Left ventricle myocardium inferior (tissue), 1 donor: ENCODE measurements at regions not wholly inside any gene's neighbourhood (a gene's known extent, or its start where the extent isn't known, plus 50 kb on each side); places are given as distances from the start of the nearest gene placed in this dataset.
"Not testable (repeated sequence)": the region's sequence is repeated elsewhere in the genome, so short reads cannot be mapped to it uniquely, and the experiment has no call there.

Source experiments
- DNase-seq: peaks from one replicate; pipeline ENCODE4 v3.0.0-alpha.2; 2020
- H3K27ac ChIP-seq: fragments of 200-600 bp; replicated peaks from 2 replicates; pipeline ENCODE4 v1.8.0; 2021
- H3K27me3 ChIP-seq: fragments of 200-600 bp; 2 replicates; pipeline ENCODE4 v1.8.0; 2021; ENCODE audit warnings: low read depth
- H3K36me3 ChIP-seq: fragments of 200-600 bp; 2 replicates; pipeline ENCODE4 v1.8.0; 2021
- H3K4me1 ChIP-seq: fragments of 200-600 bp; 2 replicates; pipeline ENCODE4 v1.8.0; 2021
- H3K4me3 ChIP-seq: fragments of 200-600 bp; 2 replicates; pipeline ENCODE4 v1.8.0; 2021; ENCODE audit warnings: mild to moderate bottlenecking, moderate library complexity
- H3K9me3 ChIP-seq: fragments of 200-600 bp; replicated peaks from 2 replicates; pipeline ENCODE4 v1.8.0; 2021
- CTCF ChIP-seq: fragments of 200-600 bp; IDR thresholded peaks from 2 replicates; pipeline ENCODE4 v1.8.0; 2021; ENCODE audit warnings: antibody characterized with exemption, mild to moderate bottlenecking, borderline replicate concordance
- intact Hi-C: fragments of 100-400 bp; cut with micrococcal nuclease; formaldehyde crosslinking; loops from one replicate; pipeline ENCODE4 v1.11.0; 2022
- donor health status: DM: no; HTN: yes; CAD: no; lungs with severe emphysema.

GRCh38 chr3:152149832-152150231 is 118.9 kb upstream of the MBNL1 start:
- Histone ChIP-seq H3K9me3 (no peaks in the 10 kb centered on the region), H3K4me3 (no peak overlapping the region), H3K36me3 (no peaks in the 10 kb centered on the region), H3K4me1 (no peaks in the 10 kb centered on the region), H3K27ac (no peak overlapping the region), H3K27me3 (no peaks in the 10 kb centered on the region)
- TF ChIP-seq CTCF = no peak
- intact Hi-C loops = no loop called here
- no peak for DNase-seq

GRCh38 chr3:152151216-152151876 is 117.4 kb upstream of the MBNL1 start:
- H3K27me3 ChIP-seq = no peaks in the 10 kb centered on the region
- H3K4me1 ChIP-seq = no peaks in the 10 kb centered on the region
- H3K4me3 ChIP-seq = no peak overlapping the region
- no peak for TF ChIP-seq CTCF
- intact Hi-C loops = no loop called here
- H3K9me3 ChIP-seq = no peaks in the 10 kb centered on the region
- no peak overlapping the region for H3K27ac ChIP-seq
- H3K36me3 ChIP-seq = no peaks in the 10 kb centered on the region
- no peak for DNase-seq

- H3K4me1 ChIP-seq, intact Hi-C loops, H3K36me3 ChIP-seq, DNase-seq, H3K27me3 ChIP-seq, H3K9me3 ChIP-seq, H3K27ac ChIP-seq, H3K4me3 ChIP-seq: not testable (repeated sequence)
Observed at GRCh38 chr3:152151877-152152765, 116.6 kb upstream of the MBNL1 start.

GRCh38 chr3:152153115-152153514 is 115.6 kb upstream of the MBNL1 start:
- H3K4me1 ChIP-seq, H3K27ac ChIP-seq, H3K36me3 ChIP-seq, DNase-seq, intact Hi-C loops, H3K4me3 ChIP-seq, H3K9me3 ChIP-seq, H3K27me3 ChIP-seq: not testable (repeated sequence)

- no peak for TF ChIP-seq CTCF
- intact Hi-C loops = no loop called here
- Histone ChIP-seq H3K36me3 (no peaks in the 10 kb centered on the region), H3K9me3 (no peaks in the 10 kb centered on the region), H3K27me3 (no peaks in the 10 kb centered on the region), H3K4me1 (no peaks in the 10 kb centered on the region), H3K4me3 (no peak overlapping the region), H3K27ac (no peak overlapping the region)
- DNase-seq = no peak
Observed at GRCh38 chr3:152155246-152156020, 113.3 kb upstream of the MBNL1 start.

- DNase-seq = no peak
- Histone ChIP-seq H3K36me3 (no peaks in the 10 kb centered on the region), H3K9me3 (no peaks in the 10 kb centered on the region), H3K4me1 (no peaks in the 10 kb centered on the region), H3K27me3 (no peaks in the 10 kb centered on the region), H3K27ac (no peak overlapping the region), H3K4me3 (no peak overlapping the region)
- intact Hi-C loops = no loop called here
- no peak for TF ChIP-seq CTCF
Observed at GRCh38 chr3:152156880-152157279, 111.8 kb upstream of the MBNL1 start.
